OCI-LY7 (cell line): ENCODE measurements at regions not wholly inside any gene's neighbourhood (a gene's known extent, or its start where the extent isn't known, plus 50 kb on each side); places are given as distances from the start of the nearest gene placed in this dataset.

Experiments used
- BruUV-seq: library from RNA; stranded (reverse); fragments of 400-500 nt; replicated peaks from 2 replicates; lab custom pipeline; 2021; lab: Mats Ljungman, UMichigan
- CTCF ChIA-PET: fragments of 300-600 bp; sonication (Branson Sonifier 250); formaldehyde crosslinking; loops from one replicate; lab custom pipeline; 2022; ENCODE audit warnings: antibody characterized with exemption; ENCODE audit not compliant: unreplicated experiment; lab: Charles Lee
- POLR2A ChIA-PET: fragments of 300-600 bp; sonication (Branson Sonifier 250); formaldehyde crosslinking; loops from one replicate; lab custom pipeline; 2022; ENCODE audit warnings: antibody characterized with exemption; lab: Charles Lee
- DNase-seq: peaks from one replicate; pipeline ENCODE4 v3.0.0-alpha.2; 2015; ENCODE audit warnings: low spot score
- H2AFZ ChIP-seq: fragments of 200-600 bp; sonication (generic), shearing (Covaris generic); 2 replicates; pipeline ENCODE4 v1.6.1; 2014; ENCODE audit warnings: mild to moderate bottlenecking, antibody characterized with exemption, low read length, moderate library complexity
- H3K27ac ChIP-seq: fragments of 200-600 bp; sonication (generic); 2 replicates; pipeline ENCODE4 v1.5.1; 2014; ENCODE audit warnings: mixed run types, low read depth, mild to moderate bottlenecking, moderate library complexity, low read length, inconsistent platforms; ENCODE audit not compliant: poor library complexity, severe bottlenecking
- H3K36me3 ChIP-seq: fragments of 200-600 bp; sonication (generic); 2 replicates; pipeline ENCODE4 v1.6.1; 2014; ENCODE audit warnings: mild to moderate bottlenecking, antibody characterized with exemption, low read length, moderate library complexity, mixed read lengths; ENCODE audit not compliant: insufficient read depth
- H3K4me1 ChIP-seq: fragments of 200-600 bp; sonication (generic); 2 replicates; pipeline ENCODE4 v1.5.1; 2014; ENCODE audit warnings: mild to moderate bottlenecking, low read length; ENCODE audit not compliant: insufficient read depth, poor library complexity, severe bottlenecking
- H3K4me2 ChIP-seq: fragments of 200-600 bp; sonication (generic); 2 replicates; pipeline ENCODE4 v1.6.1; 2014; ENCODE audit warnings: mild to moderate bottlenecking, low read length
- H3K4me3 ChIP-seq: fragments of 200-600 bp; sonication (generic); 2 replicates; pipeline ENCODE4 v1.5.1; 2014; ENCODE audit warnings: mild to moderate bottlenecking, low read depth, low read length; ENCODE audit not compliant: poor library complexity, severe bottlenecking
- H3K79me2 ChIP-seq: fragments of 200-600 bp; sonication (generic); 2 replicates; pipeline ENCODE4 v1.6.1; 2016; ENCODE audit warnings: low read depth, mild to moderate bottlenecking, low read length, moderate library complexity, mixed read lengths; ENCODE audit not compliant: insufficient read depth
- H3K9me2 ChIP-seq: fragments of 200-600 bp; sonication (generic); 2 replicates; pipeline ENCODE4 v1.6.1; 2016; ENCODE audit warnings: mild to moderate bottlenecking, low read length, mixed read lengths; ENCODE audit not compliant: insufficient read depth
- H3K9me3 ChIP-seq: fragments of 200-600 bp; sonication (generic); 2 replicates; pipeline ENCODE4 v1.6.1; 2014; ENCODE audit warnings: mild to moderate bottlenecking, mixed run types, low read length, mixed read lengths
- H4K20me1 ChIP-seq: fragments of 200-600 bp; sonication (generic); 2 replicates; pipeline ENCODE4 v1.6.1; 2014; ENCODE audit warnings: mild to moderate bottlenecking, antibody characterized with exemption, low read length, moderate library complexity, mixed read lengths; ENCODE audit not compliant: insufficient read depth
- EZH2phosphoT487 ChIP-seq: fragments of 200-600 bp; sonication (generic); IDR thresholded peaks from 2 replicates; pipeline ENCODE4 v1.6.1; 2018; ENCODE audit warnings: low read depth, borderline replicate concordance, mild to moderate bottlenecking, mixed run types, antibody characterized with exemption, low read length, moderate library complexity, mixed read lengths
- intact Hi-C: fragments of 100-400 bp; cut with micrococcal nuclease; formaldehyde crosslinking; loops from one replicate; pipeline ENCODE4 v1.10.0; 2022; ENCODE audit not compliant: unreplicated experiment
- TF ChIP-seq, protein P1 (sequence below): fragments of 200-600 bp; sonication (generic); conservative IDR thresholded peaks from 2 replicates; pipeline ENCODE4 v1.5.1; 2014; ENCODE audit warnings: mild to moderate bottlenecking, antibody characterized with exemption, low read length, moderate library complexity, mixed read lengths

DNA sequence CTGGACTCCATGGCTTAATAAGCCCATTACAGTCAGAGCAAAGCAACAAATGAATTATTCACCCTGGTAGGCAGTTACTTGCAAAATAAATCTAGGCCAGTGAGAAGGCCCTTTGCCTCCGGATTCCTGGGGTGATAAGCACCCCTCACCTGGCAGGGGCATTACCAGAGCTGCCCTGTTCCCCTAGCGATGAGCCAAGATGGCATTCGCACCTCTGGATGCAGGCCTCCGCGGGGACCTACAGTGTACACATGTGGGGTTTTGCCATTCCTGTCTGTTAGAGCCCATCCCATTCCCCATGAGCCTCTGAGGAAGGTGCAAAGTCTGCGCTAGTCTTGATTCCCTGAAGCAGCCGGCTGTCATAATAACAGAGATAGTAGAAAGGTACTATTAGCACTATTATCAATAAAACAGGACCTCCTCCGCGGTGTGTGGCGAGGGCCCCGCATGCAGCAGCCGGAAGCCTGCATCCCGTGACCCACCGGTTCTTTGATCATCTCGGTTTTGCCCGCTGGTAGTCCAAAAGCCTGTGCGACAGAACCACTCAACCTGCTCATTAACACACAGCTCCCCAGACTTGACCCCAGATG lies 344.3 kb downstream of the BRD1 start:
- TF ChIP-seq, protein P1, sequence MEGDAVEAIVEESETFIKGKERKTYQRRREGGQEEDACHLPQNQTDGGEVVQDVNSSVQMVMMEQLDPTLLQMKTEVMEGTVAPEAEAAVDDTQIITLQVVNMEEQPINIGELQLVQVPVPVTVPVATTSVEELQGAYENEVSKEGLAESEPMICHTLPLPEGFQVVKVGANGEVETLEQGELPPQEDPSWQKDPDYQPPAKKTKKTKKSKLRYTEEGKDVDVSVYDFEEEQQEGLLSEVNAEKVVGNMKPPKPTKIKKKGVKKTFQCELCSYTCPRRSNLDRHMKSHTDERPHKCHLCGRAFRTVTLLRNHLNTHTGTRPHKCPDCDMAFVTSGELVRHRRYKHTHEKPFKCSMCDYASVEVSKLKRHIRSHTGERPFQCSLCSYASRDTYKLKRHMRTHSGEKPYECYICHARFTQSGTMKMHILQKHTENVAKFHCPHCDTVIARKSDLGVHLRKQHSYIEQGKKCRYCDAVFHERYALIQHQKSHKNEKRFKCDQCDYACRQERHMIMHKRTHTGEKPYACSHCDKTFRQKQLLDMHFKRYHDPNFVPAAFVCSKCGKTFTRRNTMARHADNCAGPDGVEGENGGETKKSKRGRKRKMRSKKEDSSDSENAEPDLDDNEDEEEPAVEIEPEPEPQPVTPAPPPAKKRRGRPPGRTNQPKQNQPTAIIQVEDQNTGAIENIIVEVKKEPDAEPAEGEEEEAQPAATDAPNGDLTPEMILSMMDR = no peak
- no peak for TF ChIP-seq EZH2phosphoT487
- Histone ChIP-seq H3K9me3 (no peaks in the 10 kb centered on the region), H3K79me2 (no peaks in the 10 kb centered on the region), H3K4me2 (no peak overlapping the region), H4K20me1 (no peaks in the 10 kb centered on the region), H3K4me1 (peaks cover 5% of the 10 kb centered on the region), H3K27ac (no peak overlapping the region), H3K9me2 (no peaks in the 10 kb centered on the region), H2AFZ (no peak overlapping the region), H3K36me3 (no peaks in the 10 kb centered on the region), H3K4me3 (no peak overlapping the region)
- intact Hi-C loops = no loop called here
- DNase-seq = no peak
- CTCF ChIA-PET = no interaction called here
- POLR2A ChIA-PET = no interaction called here
- no TSS peak for BruUV-seq

DNA sequence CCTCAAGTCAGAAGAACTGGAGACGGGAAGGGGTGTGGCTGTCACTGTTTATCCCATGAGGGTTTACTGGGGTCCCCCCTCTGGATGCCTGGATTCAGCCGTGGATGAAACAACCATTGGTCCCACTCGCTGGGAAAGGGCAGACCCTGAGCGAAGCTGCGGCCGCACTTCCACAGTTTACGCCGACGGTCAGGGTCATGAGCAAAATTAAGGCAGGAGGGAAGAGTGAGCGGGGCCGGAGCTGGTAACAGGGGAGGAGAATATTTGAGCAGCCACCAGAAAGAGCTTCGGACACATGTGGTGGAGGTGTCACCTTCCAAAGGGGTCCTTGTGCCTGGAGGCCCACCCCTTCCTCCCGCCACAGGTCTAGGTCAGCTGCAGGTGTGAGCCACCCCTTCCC lies 344.9 kb downstream of the BRD1 start:
- Histone ChIP-seq H3K79me2 (no peaks in the 10 kb centered on the region), H4K20me1 (no peaks in the 10 kb centered on the region), H2AFZ (no peak overlapping the region), H3K4me3 (no peak overlapping the region), H3K27ac (no peak overlapping the region), H3K4me2 (no peak overlapping the region), H3K36me3 (no peaks in the 10 kb centered on the region), H3K9me2 (no peaks in the 10 kb centered on the region), H3K9me3 (no peaks in the 10 kb centered on the region), H3K4me1 (peaks cover 5% of the 10 kb centered on the region)
- TF ChIP-seq, protein P1 = no peak
- no peak for TF ChIP-seq EZH2phosphoT487
- ChIA-PET POLR2A (no interaction called here), CTCF (no interaction called here)
- BruUV-seq = no TSS peak
- intact Hi-C loops = no loop called here
- DNase-seq = no peak

GRCh38 chr22:49481659-49482399 lies 345.8 kb downstream of the BRD1 start:
- intact Hi-C loops = no loop called here
- Histone ChIP-seq H3K4me1 (peaks cover 5% of the 10 kb centered on the region), H3K4me3 (no peak overlapping the region), H3K9me3 (no peaks in the 10 kb centered on the region), H4K20me1 (no peaks in the 10 kb centered on the region), H3K27ac (no peak overlapping the region), H3K4me2 (no peak overlapping the region), H3K79me2 (no peaks in the 10 kb centered on the region), H3K36me3 (no peaks in the 10 kb centered on the region), H2AFZ (no peak overlapping the region), H3K9me2 (no peaks in the 10 kb centered on the region)
- DNase-seq = no peak
- ChIA-PET POLR2A (no interaction called here), CTCF (no interaction called here)
- BruUV-seq = no TSS peak
- TF ChIP-seq, protein P1 = no peak
- no peak for TF ChIP-seq EZH2phosphoT487
